ENCODE measurements at regions not wholly inside any gene's neighbourhood (a gene's known extent, or its start where the extent isn't known, plus 50 kb on each side); places are given as distances from the start of the nearest gene placed in this dataset.

GRCh38 chr1:240695416-240695815 is 83.5 kb upstream of the GREM2 start:
- H3K79me1 ChIP-seq (ENCODE audit: low read depth in 1 of 2, low read length in 2 of 2): no peaks in the 10 kb centered on the region
- POLR2A ChIA-PET (ENCODE audit: unreplicated experiment): no interaction called here
- no peak overlapping the region for H2BK5ac ChIP-seq (ENCODE audit: low read depth, low read length, poor library complexity, severe bottlenecking)
- peak overlapping the region; percentile 50; the same call in 1 of the 2 replicates for H2AK5ac ChIP-seq (ENCODE audit: low read depth, low read length)
- H3K4ac ChIP-seq (ENCODE audit: low read depth, low read length): no peak overlapping the region
- CTCF ChIA-PET: interaction anchor here (0.6 kb wide), 1 partner anchor 86 kb away, joined by 3 read pairs; no protein-coding TSS in a partner anchor
- no peak for TF ChIP-seq POLR2A (IDR thresholded peaks at IDR 0.05; ENCODE audit: low read depth, low read length)
- no peak for TF ChIP-seq NFE2L2 (IDR thresholded peaks at IDR 0.05; ENCODE audit: low read depth, low read length)
- no peak for TF ChIP-seq RAD21 (IDR thresholded peaks at IDR 0.05; ENCODE audit: low read length)
- no peak for TF ChIP-seq CHD1 (IDR thresholded peaks at IDR 0.05; ENCODE audit: low read depth, low read length)
- TF ChIP-seq MAFK (IDR thresholded peaks at IDR 0.05; ENCODE audit: low read depth, low read length): no peak
- no peak for TF ChIP-seq FOS (IDR thresholded peaks at IDR 0.05; ENCODE audit: low read depth, low read length)
- no peak for TF ChIP-seq CTCF (conservative IDR thresholded peaks at IDR 0.05; ENCODE audit: low read depth, low read length)
- TF ChIP-seq RFX5 (IDR thresholded peaks at IDR 0.05; ENCODE audit: low read depth, low read length): no peak
- no peak overlapping the region for H3K4me2 ChIP-seq (ENCODE audit: low read depth, low read length)
- H2BK120ac ChIP-seq (ENCODE audit: low read depth, low read length): peak overlapping the region; percentile 45
- no peak overlapping the region for H2AK9ac ChIP-seq (replicated peaks; ENCODE audit: low read depth, low read length, poor library complexity)
- peaks cover 8% of the 10 kb centered on the region for H3K4me1 ChIP-seq (ENCODE audit: control insufficient read depth, insufficient read depth, low read length)
- in situ Hi-C loops (cut with MboI; ENCODE audit: low sequenced_read_pairs): loop anchor here (25.0 kb wide), 1 partner anchor 233 kb away; no protein-coding TSS in a partner anchor
- no peaks in the 10 kb centered on the region for H3K9me3 ChIP-seq (ENCODE audit: control insufficient read depth, insufficient read depth, low read length)
- no peak overlapping the region for H3K56ac ChIP-seq (ENCODE audit: extremely low read depth, insufficient read depth, low read length)
- dilution Hi-C loops (cut with HindIII; ENCODE audit: low sequenced_read_pairs, unreplicated experiment): no loop called here
- no peak overlapping the region for H2BK15ac ChIP-seq (ENCODE audit: low read depth, low read length)
- no CpG with 5 or more reads among the region's 4 CpGs for WGBS, 2 experiments (ENCODE audit: extremely low coverage in 2 of 2, insufficient read length in 1 of 2)
- H4K20me1 ChIP-seq (ENCODE audit: insufficient read depth, low read length): no peaks in the 10 kb centered on the region
- no peak for DNase-seq
- no peaks in the 10 kb centered on the region for H3K27me3 ChIP-seq (ENCODE audit: control insufficient read depth, insufficient read depth, low read length)
- intact Hi-C loops (cut with micrococcal nuclease): no loop called here
- H4K8ac ChIP-seq (ENCODE audit: low read depth in 2 of 2, low read length in 2 of 2): no peak overlapping the region
- no peak overlapping the region for H2AFZ ChIP-seq (replicated peaks; ENCODE audit: low read length, poor library complexity)
- no peak overlapping the region for H3K18ac ChIP-seq (ENCODE audit: low read depth, low read length)
- no peak overlapping the region for H3K23ac ChIP-seq (ENCODE audit: low read depth, low read length)
- H3K36me3 ChIP-seq (ENCODE audit: control insufficient read depth, insufficient read depth, low read length): no peaks in the 10 kb centered on the region
- no peak overlapping the region for H3K14ac ChIP-seq (replicated peaks; ENCODE audit: low read depth, low read length)
- no TSS peak for BruUV-seq (replicated peaks)
- peaks cover 4% of the 10 kb centered on the region; the same call in 1 of the 2 replicates for H3K9me1 ChIP-seq (ENCODE audit: insufficient read depth, low read length)
- H3K9ac ChIP-seq (ENCODE audit: low read depth, low read length): no peak overlapping the region
- H3K4me3 ChIP-seq (ENCODE audit: insufficient read depth, low read depth, low read length): no peak overlapping the region
- no peak overlapping the region for H3K27ac ChIP-seq (ENCODE audit: insufficient read depth, low read length)
- no peak for ATAC-seq (ENCODE audit: low read depth)
- H4K91ac ChIP-seq (ENCODE audit: insufficient read depth, low read depth, low read length): no peak overlapping the region
- no peak overlapping the region for H2BK20ac ChIP-seq (ENCODE audit: low read depth, low read length)
- H4K5ac ChIP-seq (ENCODE audit: low read depth, low read length): no peak overlapping the region
